NCI-H2171 treated with DMSO at 0.1 percent for 48 hours (cell line): ENCODE measurements at regions not wholly inside any gene's neighbourhood (a gene's known extent, or its start where the extent isn't known, plus 50 kb on each side); places are given as distances from the start of the nearest gene placed in this dataset.

Source experiments
- DNase-seq: peaks from one replicate; lab custom pipeline; 2025; lab: John Stamatoyannopoulos, UW

DNA sequence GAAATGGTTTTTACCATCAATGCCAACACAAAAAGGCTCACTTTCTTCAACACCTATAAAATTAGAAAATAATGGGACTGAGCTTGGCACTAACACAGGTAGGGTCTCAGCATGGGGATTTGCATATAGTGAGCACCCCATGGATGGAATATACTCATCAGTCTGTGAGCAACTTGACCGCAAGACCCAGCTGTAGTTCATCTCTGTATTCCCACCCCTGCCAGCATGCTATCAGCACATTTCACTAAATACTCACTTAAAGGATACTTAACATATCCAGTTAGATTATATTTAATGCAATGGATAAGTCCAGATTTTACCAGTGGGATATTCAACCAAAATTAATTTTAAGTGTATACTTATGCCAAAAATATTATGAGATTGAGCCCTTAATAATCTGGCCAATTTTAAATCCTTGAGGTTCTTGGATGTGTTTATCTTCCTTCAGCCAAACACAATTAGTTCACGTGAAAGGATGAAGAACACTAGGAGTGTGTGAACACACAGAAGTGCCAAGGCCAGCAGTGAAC, 66.7 kb downstream of the C16orf95 start:
- DNase-seq = no peak

- no peak for DNase-seq
Observed at GRCh38 chr16:87252269-87252970, 64.8 kb downstream of the C16orf95 start.
